Muscle of back (tissue), 3 donors: ENCODE measurements at regions not wholly inside any gene's neighbourhood (a gene's known extent, or its start where the extent isn't known, plus 50 kb on each side); places are given as distances from the start of the nearest gene placed in this dataset.
"Not testable (repeated sequence)": the region's sequence is repeated elsewhere in the genome, so short reads cannot be mapped to it uniquely, and the experiment has no call there.

ENCODE experiments used
- DNase-seq, 3 donors: peaks; one replicate each; pipeline versions ENCODE4 v3.0.0 to v3.0.0-alpha.2; 2013

DNA sequence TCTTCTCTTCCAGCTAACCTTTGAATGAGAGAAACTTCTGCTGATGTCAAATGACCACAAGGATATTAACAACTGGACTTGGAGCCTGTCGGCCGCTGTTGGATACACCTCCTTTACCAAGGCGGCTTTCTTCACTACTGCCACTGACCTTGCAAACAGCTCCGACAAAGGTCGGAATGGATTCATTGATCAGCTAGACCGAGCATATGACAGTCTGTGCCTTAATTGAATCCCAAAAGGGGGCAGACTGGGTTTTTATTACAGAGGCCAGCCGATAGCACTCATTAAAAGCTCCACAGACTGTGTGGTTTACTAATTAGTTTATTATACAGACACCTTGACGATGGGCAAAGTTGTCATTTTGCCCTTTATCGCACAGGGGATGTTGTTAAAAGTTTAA, 394.5 kb downstream of the RERGL start:
- no peak for DNase-seq

DNA sequence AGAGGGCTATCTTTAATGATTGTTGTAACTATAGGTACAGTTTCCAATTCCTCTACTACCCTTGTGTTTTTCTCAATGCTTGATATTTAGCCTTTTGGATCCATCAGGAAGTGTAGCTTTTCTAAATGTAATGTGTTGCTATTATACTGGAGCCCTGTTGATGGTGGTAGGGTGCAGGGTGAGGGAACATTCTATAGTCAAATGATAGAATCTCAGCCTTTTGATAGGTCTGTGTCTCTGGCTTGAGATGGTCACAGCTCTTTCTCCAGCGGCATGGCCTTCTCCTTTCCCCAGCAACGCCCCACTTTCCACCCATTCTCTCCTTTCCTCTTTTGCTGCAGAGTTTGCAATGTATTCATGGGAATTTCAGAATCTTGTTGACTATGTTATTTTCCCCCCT, 398.6 kb downstream of the RERGL start:
- no peak for DNase-seq

DNA sequence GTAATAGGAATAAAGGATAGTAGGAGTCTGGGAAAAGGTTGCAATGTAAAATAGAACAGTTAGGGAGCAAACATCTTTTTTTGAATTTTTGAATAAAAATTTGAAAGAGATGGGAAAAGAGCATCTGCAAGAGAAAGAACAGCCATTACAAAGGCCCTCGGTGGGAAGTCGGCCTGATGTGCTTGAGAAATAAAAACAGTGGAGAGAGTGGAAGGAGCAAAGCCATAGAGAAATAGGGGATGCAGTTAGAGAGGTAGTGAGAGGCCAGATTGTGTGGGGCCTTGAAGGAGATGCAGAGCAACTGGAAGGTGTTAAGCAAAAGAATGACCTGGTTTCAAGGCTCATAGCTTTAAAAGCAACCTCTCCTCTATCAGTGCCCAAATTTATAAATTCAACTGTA, 409.8 kb downstream of the RERGL start:
- no peak for DNase-seq

DNA sequence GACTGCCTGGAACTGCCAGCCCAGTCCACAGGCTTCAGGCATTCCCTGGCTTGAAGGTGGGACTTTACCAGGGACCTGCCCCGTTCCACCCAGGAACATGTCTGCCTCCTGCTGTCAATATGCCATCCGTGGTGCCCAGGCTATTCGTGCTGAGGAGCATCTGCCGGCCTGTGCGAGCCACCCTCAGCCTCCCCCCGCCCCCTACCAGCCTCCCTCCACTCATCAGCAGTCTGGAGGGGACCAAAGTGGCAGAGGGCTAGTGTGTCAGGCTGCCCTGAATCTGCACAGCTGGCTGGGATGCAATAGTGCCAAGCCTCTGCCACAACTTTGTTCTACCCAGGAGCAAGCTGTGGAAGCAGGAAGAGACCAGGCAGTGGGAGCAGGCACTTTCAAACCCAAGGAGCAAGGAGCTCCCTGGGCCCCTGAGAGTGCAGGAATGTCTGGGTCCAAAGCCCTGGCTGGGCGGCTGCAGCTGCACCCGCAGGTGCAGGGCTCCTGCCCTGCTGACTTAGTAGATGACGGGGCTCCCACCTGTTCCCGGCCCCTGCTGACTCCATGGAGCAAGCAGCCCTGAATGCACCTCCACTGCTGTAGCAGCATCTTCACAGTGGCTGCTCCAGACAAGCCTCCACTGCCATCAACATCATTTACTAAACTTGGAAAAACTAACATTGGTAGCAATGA, 423.2 kb downstream of the RERGL start:
- no peak for DNase-seq

DNA sequence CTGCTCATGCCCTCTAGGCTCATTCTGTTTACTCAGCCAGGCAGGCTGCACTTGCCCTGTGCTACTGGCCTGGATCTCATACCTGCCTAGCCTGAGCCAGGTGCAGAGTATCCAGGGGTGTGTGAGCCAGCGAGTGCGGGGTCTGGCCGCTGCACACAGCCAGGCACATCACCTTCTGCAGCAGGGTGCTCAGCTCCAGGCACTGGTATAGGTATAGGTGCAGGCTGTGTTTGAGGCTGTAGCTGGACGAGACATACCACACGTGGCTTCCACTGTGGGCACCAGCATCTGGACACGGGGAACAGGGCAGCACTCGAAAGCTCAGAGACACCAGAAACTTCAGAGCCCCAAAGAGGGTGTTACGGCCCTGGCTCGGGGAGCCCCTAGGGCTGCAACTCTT, 424.2 kb downstream of the RERGL start:
- DNase-seq, result no peak

DNA sequence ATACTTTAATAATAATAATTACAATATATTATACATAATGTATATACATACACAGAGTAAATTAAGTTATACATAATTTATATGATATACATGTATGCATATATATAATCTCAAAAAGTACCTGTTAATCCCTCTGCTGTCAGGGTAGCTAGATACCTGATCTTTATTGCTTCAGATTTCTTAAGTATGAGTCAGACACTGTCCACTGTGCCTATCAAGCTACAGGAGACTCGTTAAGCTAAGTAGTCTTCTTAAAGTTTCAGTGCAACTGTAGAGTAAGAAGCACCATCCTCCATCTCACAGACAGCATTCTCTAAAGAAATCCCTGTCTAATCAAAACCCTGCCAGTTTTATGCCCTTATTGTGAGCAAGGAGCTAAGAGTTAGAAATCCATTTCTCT, 428.7 kb downstream of the RERGL start:
- DNase-seq, result no peak

DNA sequence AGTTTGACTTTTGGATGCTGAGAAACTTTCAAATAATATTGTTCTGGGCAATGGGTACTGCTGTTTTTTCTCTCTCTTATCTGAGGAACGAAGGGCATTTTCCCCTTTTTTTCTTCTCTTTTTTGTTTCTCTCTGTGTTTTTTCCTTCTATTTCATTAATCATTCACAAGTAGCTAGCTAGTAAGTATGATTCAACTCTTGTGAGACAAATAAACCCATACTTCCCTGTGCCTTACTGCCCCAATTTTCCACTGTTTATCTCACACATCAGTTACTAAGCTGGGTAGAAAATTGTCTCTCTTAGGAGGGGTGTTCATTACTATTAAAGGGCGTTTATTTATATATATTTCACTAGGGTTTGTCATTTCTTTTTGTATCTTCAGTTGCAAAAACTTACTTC, 437.6 kb downstream of the RERGL start:
- no peak for DNase-seq

DNA sequence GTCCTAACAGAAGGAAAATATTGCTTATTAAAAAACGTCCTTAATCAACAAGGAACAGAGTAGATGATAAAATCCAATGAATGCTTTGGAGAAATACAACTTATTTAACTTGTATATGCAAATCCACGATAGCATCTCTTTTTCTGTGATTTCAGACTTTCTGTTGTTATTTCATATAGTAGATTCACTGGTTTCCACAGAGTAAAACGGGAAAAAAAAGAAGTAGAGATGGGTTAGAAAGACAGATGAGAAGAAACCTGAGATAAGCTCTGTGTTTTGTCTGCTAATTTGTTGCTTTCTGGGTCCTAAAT, 447.7 kb downstream of the RERGL start:
- no peak for DNase-seq

DNA sequence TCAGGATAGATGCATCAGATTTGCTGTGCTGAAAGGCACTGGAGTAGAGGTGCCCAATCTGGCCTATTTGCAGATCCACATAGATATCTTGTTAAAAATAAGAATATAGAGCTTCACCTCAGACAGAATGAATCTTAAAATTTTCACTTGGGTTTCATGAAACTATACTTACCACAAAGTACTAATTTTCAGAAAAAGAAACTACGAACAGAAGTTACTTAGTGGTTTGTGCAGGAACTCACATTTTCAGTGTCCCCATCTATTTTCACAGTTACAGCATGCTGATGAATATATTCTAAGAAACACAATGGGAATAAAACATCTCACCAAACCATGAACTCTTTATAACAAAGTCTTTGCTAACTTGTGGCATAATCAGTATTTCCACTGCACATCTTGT, 449.4 kb downstream of the RERGL start:
- DNase-seq, result no peak

DNA sequence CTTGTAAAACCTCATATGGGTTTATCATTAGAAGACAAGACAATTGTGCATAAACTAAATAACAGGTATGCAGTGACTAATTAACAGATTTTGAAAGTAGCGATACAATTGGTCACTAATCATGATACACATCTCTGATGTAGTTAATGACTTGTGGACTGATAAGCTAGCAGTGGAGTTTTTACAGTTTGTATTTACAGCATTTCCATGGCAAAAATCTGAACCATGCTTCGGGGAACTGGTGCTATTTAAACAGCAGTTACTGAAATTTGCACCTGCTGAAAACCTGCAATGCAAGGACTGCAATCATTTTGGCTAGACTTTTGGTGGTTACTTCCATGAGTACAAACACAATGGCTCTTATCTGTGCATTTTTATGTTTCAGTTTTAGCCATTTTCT, 471.2 kb downstream of the RERGL start:
- DNase-seq, result no peak

DNA sequence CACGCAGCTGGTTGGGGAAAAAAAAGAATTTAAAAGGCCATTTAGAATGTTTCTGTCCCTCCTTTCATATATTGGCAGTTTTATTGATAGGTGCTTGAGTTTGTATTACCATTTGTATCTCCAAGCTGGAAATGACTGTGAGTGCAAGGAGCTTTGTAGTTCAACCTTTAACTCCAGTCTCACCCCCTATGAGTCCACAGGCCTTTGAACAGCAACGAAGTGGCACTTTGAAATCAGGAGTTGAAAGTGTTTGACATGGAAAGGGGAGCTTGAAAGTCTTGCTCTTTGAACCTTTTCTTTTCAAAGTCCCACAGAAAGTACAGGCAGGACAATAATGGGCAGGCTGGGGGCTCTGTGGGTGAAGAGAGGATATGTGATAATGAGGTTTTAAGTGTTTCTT, 480.3 kb downstream of the RERGL start:
- DNase-seq, result no peak

DNA sequence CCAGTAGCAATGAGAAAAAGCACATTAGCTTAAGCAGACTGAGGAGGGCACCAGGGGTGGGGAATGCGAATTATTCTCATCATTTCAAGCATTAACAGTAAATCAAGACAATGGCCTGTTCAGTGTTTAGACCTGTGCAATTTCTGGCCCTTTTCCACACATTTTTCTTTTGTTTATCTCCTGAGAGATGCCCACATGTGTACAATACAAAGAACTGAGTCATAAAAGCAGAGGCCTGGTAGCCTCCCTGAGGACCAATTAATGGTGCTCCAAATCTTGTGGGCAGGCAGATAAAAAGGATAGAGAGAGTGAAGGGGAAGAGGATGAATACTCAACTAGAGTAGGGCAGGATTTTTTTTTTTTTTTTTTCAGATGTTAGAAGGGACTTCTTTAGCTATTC, 480.8 kb downstream of the RERGL start:
- DNase-seq, result no peak

DNA sequence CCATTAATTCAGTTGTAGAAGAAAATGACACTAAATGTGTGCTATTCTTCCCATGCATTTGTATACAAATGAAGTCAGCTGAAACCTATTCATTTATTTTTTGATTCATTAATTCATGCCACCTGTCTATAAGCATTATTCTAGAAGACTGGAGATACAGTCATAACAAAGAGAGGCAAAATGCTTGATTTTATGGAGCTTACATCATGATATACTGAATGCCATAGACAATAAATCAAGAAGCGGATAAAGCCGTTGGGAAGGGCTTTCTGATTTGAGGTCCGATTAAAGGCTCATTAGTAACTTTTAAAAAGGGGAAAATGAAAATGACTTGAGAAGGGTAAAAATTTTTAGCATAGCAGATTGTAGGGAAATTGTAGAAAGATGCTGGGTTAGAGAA, 494.9 kb downstream of the RERGL start:
- no peak for DNase-seq

DNA sequence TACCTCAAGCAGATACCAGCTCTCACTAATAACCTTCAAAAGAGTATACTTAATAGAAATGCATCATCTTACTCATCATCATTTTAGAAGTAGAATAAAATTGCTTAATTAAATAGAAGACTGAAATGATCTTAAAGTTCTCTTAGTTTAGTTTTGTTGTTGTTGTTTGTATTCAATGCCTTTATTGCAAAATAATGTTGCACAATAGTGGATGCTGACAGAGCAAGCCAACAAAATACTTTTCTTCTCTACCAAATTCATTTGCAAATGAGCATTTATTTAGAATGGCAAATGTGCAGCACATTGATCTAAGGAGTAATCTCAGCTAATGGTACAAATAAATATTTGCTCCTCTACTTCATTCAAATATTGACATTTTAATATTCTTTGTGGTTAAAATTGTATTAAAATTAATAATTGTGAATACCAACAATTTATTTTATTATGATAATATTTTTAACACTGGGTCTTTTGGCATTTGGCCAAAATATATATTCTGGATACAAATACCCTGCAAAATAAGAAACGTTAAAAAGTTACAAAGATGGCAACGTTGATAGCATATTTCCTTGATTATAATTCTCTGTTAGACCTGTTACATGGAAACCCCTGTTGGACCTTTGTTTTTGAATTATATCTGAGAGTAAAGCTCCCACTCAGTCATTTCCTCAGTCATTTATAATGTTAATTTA, 496.1 kb downstream of the RERGL start:
- DNase-seq, result no peak

DNA sequence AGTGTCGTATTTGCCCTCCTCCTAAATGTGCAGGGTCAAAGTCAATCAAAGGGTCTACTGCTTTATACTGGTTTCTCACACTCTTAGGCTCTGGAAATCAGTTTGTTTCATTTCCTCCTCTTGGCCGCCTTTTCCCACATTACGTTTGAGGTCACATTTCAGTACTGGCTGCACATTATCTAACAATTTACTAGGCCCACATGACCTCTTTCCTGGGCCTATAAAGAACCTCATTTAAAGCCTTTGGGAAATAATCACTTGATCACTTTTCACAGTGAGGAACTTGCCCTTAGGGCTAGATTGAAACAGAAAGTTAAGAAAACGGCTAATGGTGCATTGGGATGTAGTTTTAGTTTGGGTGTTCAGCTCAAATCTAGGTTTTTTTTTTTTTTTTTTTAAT, 497.5 kb downstream of the RERGL start:
- DNase-seq, result no peak

DNA sequence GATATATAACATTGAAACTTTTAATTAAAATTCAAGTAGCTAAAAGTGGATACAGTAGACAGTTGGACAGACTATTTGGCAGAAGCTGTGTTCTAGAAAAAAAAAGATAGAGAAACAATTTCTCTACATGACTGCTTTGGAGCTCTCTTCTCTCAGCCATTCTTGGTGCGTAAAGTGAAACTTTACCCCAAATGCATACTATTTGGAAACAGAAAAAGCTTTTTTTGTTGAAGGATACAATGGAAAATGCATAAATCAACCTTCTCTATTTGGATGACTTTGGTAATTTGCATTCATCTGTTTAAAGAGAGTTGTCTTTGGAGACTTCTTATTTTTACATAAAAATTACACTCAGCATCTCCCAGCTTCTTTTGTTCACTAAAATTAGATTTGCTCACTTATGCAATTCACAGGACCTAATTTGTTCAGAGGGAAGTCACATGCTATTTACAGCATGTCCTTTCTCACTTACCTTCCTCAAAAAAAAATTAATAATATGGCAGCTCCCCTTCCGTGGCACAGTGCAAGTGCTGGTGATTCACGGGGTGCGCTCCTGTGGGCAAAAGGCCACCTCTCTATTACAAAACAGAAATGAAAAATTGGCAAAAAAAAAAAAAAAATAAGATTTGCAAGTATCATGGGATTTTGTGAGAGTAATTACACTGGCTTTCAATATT, 498.9 kb downstream of the RERGL start:
- DNase-seq, result no peak

DNA sequence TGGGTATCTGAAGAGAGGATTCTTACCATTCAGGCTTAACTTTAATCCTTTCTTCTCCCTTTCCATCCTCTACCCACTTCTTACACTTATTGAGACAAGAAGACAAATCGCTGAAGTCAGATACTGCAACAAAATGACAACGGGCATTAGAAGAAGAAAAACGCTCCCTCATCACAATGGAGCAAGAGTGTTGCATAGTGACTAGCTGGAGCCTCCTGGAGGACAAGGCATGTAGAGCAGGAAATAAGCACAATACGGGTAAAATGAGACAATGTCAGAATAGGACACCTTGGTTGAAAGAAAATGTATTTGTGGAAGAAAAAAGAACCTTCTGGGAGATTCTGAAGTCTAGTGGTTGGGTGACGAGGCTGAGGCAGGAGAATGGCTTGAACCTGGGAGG, 501.0 kb downstream of the RERGL start:
- DNase-seq, result no peak

DNA sequence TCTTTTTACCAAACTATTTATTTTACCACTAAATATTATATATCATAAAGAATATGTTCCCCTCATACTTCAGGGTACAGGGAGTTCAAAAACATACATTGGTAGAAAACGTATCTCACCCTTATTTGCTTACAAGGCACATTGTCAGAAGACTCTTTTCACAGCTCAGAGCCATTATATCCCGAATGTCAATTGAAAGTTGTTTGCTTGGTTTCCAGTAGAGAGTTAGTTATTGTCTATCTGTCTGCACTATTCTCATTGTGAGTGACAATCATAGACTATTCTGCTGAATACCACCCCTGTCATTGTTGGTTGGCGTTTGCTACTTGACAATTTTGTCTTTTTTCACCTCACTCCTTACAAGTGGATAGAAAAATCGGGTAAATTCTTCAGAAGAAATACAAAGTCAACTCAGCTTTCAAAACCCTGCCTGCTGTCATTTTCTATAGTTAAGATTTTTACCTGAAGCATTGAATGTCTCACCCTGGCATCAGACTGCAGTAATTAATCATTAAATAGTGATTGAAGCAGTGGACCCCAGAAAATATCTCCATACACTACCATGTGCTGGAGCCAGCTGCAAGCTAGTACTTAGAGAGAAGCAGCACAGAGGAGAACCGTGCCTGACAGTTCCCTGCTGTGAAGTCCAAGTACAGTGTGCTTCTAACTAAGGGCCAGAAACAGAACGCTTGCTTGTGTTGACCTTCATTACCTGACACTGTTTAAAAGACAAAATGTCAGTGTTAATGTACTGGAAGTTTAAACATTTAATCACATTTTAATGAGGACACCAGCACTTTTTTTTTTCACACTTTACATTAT, 510.6 kb downstream of the RERGL start:
- no peak for DNase-seq

DNA sequence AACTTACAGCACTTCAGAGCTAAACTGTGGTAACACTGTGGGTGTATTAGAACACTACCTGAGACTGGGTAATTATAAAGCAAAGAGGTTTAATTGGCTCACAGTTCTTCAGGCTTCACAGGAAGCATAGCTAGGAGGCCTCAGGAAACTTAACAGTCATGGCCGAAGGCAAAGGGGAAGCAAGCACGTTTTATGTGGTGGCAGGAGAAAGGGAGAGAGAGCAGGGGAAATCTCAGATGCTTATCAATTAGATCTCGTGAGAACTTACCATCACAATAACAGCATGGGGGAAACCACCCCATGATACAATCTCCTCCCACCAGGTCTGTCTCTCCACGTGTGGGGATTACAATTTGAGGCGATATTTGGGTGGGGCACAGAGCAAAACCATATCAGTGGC, 512.6 kb downstream of the RERGL start:
- DNase-seq, result no peak

DNA sequence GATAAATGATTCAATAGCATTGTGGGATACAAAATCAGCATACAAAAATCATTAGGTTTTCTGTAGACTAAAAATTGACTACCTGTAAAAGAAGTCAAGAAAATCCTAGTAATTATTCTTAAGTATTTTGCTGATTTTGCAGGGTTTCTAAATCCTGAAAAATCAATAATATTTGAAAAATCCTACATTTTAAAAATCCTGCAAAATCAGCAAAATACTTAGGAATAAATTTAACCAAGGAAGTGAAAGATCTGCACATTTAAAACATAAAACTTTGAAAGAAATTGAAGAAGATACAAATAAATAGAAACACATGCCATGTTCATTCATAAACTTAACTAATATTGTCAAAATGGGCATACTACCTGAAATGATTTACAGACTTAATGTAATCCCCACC, 517.7 kb downstream of the RERGL start:
- DNase-seq, result no peak

DNA sequence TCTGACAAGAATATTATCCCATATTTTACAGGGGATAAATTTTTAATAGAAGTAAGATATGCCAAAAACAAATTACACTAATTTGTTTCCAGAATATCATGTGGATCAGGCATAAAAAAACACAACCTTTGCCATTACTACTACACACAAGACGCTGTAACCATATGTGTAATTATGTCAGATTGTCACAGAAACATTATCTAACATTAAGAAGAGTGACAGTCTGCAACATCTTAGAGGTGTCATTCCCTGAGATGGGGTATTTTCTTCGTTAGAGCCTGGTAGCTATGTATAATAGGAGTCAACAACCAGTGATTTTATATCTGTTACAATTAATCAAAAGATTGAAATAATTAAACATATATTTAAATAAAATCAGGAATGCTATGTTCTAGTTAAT, 518.9 kb downstream of the RERGL start:
- no peak for DNase-seq

DNA sequence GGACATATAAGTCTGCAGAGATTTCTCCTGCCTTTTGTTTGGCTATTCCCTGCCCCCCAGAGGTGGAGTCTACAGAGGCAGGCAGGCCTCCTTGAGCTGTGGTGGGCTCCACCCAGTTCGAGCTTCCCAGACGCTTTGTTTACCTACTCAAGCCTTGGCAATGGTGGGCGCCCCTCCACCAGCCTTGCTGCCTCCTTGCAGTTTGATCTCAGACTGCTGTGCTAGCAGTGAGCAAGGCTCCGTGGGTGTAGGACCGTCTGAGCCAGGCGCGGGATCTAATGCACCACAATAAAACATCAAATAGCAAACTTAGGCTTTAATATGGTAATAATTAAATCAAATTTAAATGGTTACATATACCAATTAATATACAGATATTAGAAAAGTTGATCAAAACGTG, 525.4 kb downstream of the RERGL start:
- not testable (repeated sequence) for DNase-seq

DNA sequence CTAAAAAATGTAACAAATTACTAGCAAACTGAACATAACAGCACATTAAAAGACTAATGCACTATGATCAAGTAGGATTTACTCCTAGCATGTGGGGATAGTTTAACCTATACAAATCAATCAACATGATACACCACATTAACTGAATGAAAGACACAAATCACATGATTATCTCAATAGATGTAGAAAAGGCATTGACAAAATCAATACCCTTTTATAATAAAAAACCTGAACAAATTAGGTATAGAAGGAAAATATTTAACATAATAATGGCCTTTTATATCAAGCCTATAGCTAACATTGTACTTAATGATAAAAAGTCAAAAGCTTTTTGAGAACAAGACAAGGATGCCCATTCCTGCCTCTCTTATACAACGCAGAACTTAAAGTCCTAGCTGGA, 540.0 kb downstream of the RERGL start:
- DNase-seq, result no peak
